Hippocampal formation (tissue), 2 donors: ENCODE measurements at regions not wholly inside any gene's neighbourhood (a gene's known extent, or its start where the extent isn't known, plus 50 kb on each side); places are given as distances from the start of the nearest gene placed in this dataset.
"Not testable (repeated sequence)": the region's sequence is repeated elsewhere in the genome, so short reads cannot be mapped to it uniquely, and the experiment has no call there.

ENCODE experiments used
- DNase-seq, 2 donors: peaks; one replicate each; lab custom pipeline; 2025; lab: John Stamatoyannopoulos, UW

- DNase-seq = no peak
Observed at GRCh38 chr18:5720132-5720531, 175.2 kb downstream of the TMEM200C start.

DNA sequence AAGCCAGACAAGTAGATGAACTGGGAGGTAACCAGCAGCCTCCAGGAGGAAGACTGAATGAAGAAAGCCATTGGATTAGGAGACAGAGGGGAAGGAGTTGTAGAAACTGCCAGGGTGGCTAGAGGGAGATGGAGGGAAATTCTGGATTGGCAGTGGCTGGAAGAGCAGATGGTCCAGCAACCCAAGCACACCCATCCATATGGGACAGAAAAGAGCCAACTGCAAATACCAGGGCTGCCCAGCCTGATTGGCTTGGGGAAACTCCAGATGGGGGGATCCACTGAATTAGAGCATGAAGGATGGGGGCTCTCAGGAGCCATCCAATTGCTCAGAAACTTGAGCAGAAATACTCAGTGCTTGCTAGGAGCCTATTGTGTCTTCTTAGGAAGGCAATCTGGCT is 173.5 kb upstream of the EPB41L3 start:
- no peak for DNase-seq

DNA sequence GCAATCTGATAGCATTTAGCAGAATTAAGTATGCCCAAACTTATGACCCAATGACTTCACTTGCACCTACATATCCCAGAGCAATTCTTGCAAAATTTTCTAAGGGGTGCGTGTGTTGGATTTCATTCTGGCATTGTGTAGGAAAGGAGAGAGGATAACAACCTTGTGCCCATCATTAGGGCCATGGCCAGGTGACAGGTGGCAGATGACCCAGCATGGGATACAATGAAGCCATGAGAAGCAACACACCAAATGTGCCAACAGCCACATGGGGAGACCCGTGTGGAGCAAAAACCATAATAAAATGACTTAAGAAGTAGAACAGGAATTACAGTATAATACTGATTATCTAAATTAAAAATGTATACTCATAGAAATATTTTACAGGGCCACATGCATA is 166.9 kb upstream of the EPB41L3 start:
- no peak for DNase-seq

DNA sequence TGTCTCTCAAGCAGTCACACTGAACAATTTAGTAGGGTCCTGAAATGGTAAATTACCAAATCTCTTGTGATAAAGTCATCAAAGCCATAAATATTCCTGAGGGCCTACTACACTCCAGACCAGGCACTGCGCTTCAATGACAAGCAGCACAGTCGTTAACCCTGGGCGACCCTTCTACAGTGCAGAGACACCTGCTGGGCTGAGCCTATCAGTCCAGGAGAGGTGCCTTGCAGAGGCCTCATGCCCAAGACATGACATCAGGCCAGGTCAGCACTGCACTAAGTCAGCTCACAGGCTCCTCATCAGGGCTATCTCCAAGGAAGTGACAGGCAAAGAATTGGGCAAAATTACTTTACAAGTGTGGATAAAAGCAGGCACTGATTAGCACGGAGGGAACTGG is 166.4 kb upstream of the EPB41L3 start:
- DNase-seq = no peak

DNA sequence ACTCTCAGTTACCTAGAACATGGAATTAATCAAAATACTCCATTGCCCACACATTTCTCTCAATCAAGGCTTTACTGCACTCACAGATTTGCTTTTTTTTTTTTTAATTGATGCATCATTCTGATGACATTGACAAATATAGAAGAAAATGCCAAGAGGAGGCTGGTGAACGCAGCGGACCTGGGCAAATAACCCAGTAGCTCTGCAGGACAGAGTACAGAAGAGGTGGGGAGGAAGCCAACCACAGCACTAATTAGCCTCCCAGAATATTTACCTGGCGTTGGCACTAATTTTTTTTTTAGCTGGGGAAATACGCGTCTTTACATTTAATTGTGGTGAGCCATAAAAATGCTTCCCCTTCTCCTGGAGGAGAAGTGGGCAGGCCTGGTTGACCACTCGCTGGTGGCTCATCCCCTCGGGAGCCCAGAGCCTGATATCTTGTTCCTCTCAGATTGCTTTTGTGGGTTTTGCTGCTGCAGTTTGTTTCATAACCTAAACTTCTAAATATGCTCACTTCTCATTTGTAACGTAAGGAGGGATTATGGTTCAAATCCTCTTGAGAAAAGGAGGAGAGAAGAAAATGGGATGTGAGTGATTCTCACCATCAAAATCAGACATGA is 165.8 kb upstream of the EPB41L3 start:
- DNase-seq = no peak

GRCh38 chr18:5707586-5707985 is 163.8 kb upstream of the EPB41L3 start:
- no peak for DNase-seq

DNA sequence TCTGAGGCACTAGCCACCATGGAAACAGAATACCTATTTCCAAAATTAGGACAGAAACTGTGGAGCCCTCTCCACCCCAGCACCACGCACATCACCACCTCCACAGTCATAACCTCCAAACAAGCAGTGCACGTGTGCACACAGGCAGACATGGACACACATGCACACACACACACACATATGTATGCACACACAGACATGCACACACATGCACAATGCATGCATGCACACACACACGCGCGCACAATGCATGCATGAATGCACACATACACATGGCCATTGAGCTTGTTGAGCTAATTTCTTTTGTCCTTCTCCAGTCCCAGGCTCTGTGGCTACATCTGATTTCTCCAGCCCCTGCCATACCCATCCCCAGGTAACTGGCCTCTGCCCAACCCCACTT is 161.6 kb upstream of the EPB41L3 start:
- no peak for DNase-seq

GRCh38 chr18:5704847-5705246 is 161.1 kb upstream of the EPB41L3 start:
- no peak for DNase-seq

DNA sequence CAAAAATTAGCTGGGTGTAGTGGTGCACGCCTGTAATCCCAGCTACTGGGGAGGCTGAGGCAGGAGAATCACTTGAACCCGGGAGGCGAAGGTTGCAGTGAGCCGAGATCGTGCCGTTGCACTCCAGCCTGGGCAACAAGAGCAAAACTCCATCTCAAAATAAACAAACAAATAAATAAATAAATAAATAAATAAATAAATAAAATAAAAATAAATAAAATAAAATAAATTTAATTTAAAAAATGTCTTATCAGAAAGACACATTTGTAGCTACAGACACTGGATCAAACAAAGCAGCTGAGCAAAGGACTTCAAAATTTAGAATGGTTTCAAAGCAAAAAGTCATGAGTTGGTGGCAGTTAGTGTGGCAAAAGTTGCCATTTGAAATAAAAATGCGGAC is 158.2 kb upstream of the EPB41L3 start:
- not testable (repeated sequence) for DNase-seq

GRCh38 chr18:5693699-5694294 is 150.0 kb upstream of the EPB41L3 start:
- DNase-seq = no peak

GRCh38 chr18:5678779-5679406 is 135.1 kb upstream of the EPB41L3 start:
- no peak for DNase-seq

DNA sequence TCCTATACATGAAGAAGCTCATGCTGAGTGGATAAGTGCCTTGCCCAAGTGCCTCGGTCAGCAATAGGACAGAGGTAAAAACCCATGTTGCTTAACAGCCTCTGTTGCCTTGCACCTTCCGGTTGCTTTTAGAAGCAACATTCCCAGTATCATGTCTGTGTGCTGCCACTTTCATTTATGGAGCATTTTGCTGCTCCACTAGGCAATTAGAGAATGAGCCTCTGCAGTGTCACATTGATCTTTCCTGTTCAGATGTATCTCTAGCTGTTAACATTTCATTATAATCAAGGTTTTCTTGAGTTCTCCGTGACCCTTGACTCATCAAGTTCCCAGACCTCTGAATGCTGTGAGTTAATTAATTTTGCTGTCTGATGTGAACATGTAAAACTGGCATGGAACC is 134.5 kb upstream of the EPB41L3 start:
- DNase-seq = no peak

- DNase-seq = no peak
Observed at GRCh38 chr18:5673616-5674015, 129.8 kb upstream of the EPB41L3 start.

DNA sequence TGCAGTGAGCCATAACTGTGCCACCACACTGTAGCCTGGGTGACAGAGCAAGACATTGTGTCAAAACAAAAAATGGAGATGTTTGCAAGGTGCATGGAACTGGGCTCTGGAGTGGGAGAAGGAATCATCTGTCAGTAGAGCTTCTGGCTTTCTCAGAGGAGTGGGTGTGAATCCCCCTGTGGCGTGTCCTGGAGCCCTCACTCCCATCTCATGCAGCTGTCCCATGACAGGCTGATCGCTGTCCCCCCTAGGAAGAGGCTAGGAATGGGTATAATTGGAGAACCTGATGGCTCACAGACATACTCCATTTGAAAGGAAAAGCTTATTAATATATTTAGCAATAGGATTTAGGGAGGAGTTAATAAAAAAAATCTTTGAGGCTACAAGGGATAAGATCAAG is 125.8 kb upstream of the EPB41L3 start:
- no peak for DNase-seq

DNA sequence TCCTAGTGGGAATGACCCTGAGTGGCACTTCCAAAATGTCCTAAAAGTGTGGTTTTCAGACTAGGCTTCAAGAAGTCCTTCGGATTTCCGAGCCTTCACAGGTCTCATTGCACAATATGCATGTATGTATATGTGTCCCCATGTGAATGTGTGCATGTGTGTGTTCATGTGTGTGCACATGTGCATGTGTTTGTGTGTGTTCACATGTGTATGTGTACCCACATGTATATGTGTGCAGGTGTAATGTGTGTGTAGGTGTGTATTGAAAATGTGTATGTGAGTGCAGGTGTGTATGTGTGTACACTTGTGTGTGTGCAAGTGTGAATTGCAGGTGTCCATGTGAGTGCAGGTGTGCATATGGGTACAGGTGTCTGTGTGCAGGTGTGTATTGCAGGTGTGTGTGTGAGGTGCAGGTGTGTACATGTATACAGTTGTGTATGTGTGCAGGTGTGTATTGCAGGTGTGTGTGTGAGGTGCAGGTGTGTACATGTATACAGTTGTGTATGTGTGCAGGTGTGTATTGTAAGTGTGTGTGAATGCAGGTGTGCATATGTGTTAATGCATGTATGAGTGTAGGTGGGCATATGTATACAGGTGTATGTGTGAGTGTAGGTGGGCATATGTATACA is 124.4 kb upstream of the EPB41L3 start:
- no peak for DNase-seq

DNA sequence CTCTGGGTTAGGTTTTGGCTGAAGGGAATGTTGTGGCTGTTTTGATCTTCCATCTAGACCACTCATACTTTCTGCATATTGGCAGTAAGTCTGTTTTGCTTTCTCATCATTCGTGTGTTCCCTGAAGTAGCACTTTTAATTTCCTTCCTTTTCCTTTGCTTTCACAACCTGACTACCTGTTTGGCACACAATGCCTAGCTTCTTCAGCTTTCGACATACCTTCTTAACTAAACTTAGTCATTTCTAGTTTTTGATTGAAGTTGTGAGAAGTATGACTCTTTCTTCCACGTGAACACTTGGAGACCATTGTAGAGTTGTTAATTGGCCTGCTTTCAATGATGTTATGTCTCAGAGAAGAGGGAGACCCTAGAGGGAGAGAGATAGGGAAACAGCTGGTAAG is 123.6 kb upstream of the EPB41L3 start:
- DNase-seq = no peak

DNA sequence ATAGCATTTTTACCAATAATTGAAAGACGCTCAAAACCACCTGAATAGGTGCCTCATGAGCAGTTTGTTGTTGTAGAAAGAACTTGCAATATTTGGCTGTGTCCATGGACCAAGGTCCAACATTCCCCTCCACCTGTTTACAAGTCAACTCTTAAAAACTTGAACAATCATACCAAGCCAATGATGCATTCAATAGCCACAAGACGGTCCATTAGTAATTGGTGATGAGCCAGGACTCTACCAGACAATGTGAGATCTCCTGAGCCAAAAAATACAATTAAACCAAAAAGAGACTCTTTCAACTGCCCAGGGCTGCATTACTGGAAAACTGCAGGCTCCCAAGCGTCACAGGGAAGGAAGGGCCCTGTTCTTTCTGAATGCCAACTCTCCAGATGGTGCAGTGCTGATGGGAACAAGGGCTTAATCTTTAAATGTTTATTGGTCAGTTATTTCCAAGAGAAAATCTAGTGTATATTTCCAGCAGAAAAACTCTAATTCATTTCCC is 118.8 kb upstream of the EPB41L3 start:
- no peak for DNase-seq

GRCh38 chr18:5661179-5661578 is 117.4 kb upstream of the EPB41L3 start:
- DNase-seq = no peak

DNA sequence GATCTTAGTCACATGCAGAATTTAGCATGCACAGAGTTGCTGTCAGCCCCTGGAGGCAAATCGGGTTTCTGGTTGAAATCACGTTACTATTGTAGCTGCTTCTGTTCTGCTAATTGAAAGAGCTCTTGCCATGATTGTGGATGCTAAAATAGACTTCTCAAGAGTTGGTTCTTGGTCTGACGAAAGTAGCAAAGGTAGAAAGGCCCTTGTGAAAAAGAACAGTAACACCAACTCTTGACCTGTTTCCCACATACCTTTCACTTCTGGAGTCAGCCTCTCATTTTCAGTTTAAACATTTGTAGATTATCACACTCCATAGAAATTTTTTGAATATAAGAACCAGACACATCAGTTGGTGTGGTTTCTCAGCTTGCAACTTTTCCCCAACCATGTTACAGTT is 110.0 kb upstream of the EPB41L3 start:
- no peak for DNase-seq

- no peak for DNase-seq
Observed at GRCh38 chr18:5651736-5652135, 107.9 kb upstream of the EPB41L3 start.

GRCh38 chr18:5649439-5649838 is 105.6 kb upstream of the EPB41L3 start:
- DNase-seq = no peak

DNA sequence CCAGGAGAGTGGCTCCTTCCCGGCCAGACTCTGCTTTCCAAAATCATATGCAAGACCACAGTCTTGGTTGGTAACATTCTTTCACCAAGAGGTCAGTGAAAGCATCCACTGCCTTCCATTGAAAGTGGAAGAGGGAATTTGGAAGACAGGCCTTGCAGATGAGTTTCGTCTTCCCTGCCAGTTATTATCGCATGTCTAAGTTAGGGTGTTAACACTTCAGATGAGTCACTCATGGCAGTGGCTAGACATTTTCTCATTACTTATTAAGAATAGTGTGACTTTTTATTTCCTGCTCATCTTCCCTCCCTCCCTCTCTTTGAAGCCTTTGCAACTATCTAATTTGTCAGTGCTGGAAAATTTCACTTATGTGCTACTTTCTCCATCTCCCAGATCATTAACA is 102.9 kb upstream of the EPB41L3 start:
- no peak for DNase-seq

- no peak for DNase-seq
Observed at GRCh38 chr18:5643288-5643687, 99.5 kb upstream of the EPB41L3 start.
